ENCODE measurements at regions not wholly inside any gene's neighbourhood (a gene's known extent, or its start where the extent isn't known, plus 50 kb on each side); places are given as distances from the start of the nearest gene placed in this dataset.
"Not testable (repeated sequence)": the region's sequence is repeated elsewhere in the genome, so short reads cannot be mapped to it uniquely, and the experiment has no call there.

GRCh38 chr21:6573576-6573975 is 3947.8 kb upstream of the TPTE start:
- TF ChIP-seq CTCF, POLR2A (IDR thresholded peaks at IDR 0.05): not testable (repeated sequence)

All from lower leg skin (tissue), 3 donors.